ENCODE measurements at regions not wholly inside any gene's neighbourhood (a gene's known extent, or its start where the extent isn't known, plus 50 kb on each side); places are given as distances from the start of the nearest gene placed in this dataset.
"Not testable (repeated sequence)": the region's sequence is repeated elsewhere in the genome, so short reads cannot be mapped to it uniquely, and the experiment has no call there.

DNA sequence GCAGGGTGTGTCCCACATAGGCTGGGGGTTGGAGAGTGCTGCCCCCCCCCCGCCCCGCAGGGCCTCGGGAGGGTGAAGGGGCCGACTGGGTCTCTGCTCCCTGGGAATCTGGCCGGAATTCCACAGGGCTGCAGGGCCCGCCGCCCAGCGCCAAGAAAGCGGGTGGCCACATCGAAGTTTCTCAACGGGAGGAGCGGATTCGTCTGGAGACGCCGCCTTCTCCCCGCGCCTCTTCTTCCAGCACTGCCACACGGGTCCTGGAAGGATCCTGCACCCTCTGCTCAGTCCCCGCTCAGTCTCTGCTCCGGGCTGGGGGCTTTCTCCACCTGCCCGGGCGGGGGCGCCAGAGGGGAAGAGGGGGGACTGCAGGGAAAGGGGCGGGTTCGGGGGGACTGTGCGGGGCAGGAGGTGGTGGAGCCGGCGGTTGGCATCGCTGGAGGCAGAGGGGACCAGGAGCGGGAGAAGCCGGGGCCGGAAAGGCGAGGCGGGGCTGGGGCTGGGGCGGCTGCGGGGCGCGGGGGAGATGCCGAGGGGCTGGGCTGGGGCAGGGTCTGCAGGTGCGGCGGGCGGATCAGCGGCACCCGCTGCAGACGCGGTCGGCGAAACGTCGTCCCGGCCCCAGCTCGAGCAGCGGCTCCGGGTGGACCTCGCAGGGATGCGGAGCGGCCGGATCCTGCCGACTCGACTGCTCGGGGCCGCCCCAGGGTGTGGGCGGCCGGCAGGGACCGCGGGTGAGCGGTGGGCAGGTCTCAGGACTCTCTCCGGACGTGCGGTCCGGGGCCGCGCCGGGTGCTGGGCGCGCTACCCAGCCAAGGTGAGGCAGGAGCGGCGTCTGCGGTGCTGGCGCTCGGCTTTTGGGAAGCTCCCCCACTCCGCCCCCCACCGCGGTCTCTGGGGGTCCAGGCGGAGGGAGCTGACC, 811.4 kb upstream of the TMEM132C start:
- no peak for DNase-seq (ENCODE audit: low read depth in 2 of 2)

DNA sequence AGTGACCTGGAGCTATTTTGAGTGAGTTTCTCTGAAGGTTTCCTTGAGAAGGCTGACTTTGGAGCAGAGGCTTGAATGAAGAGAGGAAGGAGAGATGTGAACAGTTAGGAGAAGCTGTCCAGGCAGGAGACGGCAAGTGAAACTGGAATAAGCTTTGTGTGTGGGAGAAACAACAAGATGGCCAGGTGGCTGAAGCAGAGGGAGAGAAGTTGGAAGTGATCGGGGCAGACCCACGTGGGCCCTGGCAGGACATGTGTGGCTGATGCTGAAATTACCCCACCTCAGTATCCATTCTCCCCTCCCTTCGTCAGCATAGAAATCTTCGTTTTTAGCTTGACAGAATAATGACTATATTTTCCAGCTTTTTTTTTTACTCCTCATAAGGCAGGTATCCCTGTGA, 809.2 kb upstream of the TMEM132C start:
- DNase-seq (ENCODE audit: low read depth in 2 of 2), result no peak

DNA sequence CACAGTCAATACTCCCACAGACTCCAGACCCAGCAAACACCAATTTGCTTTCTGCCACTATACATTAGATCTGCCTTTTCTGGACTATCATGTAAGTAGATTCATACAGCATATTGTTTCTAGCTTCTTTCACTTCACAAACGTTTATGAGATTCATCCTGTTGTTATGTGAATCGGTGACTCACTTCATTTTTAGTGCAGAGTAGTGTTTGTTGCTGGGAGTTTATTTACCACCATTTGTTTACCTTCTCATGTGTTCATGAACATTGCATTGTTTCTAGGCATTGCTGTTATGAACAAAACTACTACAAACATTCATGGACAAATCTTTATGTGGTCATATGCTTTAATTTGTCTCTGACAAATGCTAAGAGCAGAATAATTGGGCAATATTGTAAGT, 807.8 kb upstream of the TMEM132C start:
- DNase-seq (ENCODE audit: low read depth in 2 of 2), result no peak

DNA sequence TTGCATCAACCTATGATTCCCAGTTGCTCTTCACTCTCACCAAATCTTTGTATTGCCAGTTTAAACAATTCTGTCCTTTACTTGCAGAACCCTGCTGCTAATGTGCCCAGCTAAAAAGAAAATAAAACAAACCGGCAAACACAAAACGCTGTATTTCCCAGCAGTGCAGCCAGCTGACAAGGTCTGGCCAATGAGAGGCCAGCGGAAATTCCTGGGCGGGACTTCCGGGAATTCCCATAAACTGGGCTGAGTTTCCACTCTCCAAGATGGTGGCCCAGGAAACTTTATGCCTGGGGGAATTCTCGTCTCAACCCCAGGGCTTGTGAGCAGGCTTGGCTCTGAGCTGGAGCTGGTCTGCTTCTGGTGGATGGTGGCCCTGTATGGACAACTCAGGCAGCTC, 807.3 kb upstream of the TMEM132C start:
- no peak for DNase-seq (ENCODE audit: low read depth in 2 of 2)

DNA sequence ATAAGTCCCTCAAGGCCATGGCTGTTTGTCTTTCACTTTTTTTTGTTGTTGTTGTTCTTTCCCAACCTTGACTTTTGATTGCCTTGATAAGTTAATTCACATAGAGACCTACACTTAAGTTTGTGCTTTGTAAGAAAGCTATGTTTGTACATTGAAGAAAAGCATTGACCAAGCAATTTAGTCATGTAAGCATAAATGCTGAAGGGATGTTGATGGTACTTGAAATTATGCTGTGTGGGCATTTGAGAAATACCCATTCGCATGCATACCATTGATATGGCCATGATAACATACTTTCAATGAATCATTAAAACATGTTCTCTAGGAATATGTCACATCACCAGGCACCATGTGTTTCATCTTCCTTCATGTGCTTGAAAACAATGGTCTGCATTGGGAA, 803.7 kb upstream of the TMEM132C start:
- DNase-seq (ENCODE audit: low read depth in 2 of 2), result no peak

DNA sequence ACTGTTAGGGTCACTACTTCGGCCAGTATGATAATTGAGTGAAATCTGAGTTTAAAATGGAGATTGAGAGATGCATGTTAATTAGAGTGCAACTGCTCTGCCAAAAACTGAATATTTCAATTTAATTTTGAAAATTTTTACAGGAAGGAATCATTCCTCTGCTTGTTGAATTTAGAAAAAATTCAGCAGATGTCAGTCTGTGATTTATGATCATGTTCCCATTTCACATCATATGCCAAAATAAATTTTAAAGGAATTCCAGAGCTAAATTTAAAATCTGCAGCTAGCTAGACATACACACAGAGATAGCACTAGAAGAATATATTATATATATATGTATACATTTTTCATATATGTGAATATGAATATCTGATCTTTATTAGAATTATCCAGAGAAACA, 797.6 kb upstream of the TMEM132C start:
- DNase-seq (ENCODE audit: low read depth in 2 of 2), result no peak

DNA sequence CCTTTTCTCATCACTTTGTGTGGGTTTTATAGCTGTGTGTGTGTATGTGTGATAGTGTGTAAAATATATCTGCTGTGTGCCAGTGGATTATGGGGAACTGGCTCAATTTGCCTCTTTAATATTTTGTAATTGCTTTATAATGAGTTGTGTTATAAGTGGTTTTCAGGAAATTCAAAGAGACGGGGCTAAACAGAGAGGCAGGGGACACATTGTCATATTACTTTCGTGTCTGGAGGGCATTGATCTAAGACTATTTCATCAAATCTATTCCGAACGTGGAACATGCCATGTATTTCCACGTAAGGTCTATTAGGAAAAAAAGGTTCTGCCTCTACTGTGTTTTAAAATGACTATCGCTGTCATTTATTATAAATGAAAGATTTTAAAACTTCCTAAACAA, 793.2 kb upstream of the TMEM132C start:
- no peak for DNase-seq (ENCODE audit: low read depth in 2 of 2)

DNA sequence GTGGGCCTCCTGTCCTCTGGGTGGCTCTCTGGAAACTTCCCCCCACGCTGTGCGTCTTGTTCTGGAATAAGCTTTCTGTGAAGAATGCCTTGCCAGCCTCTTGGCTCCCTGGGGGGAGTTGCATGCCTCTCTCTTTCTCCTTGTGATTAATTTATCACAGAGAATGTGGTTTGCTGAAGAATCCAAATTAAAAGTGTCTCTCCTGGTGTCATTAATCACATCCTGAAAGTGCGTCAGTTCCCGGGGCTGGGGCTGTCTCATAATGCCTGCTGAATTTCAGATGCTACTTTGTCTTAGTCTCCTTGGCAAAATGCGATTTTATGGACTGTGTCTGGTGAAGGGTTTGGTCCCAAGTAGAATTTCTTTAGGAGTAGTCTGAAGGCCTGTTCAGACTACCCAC, 787.7 kb upstream of the TMEM132C start:
- no peak for DNase-seq (ENCODE audit: low read depth in 2 of 2)

DNA sequence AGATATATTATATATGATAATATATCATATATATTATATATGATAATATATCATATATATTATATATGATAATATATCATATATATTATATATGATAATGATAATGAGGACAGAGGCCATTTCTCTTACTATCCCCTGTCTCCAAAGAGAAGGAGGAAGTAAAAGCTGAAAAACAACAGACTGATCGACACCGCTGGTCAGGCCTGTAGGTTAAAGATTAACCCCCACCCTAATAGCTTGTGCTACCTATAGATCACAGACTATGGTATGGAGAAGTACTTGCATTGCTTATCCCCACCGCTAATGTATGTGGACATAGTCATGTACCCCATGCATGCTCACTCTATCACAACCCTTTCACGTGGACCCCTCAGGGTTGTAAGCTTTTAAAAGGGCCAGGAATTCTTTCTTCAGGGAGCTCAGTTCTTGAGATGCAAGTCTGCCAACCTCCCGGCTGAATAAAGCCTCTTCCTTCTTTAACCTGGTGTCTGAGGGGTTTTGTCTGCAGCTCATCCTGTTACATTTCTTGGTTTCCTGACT, 786.1 kb upstream of the TMEM132C start:
- no peak for DNase-seq (ENCODE audit: low read depth in 2 of 2)

DNA sequence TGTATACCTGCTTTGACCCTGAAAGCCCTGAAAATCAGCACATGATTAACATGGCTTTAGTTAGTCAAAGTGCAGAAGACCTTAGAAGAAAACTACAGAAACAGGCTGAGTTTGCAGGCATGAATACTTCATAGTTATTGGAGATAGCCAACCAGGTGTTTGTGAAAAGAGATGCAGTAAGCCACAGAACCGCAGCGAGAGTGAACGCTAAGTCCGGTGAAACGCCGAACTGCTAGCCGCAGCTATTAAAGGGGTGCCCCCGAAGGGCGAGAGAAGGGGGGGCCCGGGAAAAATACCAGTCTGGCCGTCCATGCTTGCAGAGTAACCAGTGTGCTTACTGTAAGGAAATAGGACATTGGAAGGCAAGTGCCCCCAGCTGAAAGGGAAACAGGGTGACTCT, 784.0 kb upstream of the TMEM132C start:
- no peak for DNase-seq (ENCODE audit: low read depth in 2 of 2)

DNA sequence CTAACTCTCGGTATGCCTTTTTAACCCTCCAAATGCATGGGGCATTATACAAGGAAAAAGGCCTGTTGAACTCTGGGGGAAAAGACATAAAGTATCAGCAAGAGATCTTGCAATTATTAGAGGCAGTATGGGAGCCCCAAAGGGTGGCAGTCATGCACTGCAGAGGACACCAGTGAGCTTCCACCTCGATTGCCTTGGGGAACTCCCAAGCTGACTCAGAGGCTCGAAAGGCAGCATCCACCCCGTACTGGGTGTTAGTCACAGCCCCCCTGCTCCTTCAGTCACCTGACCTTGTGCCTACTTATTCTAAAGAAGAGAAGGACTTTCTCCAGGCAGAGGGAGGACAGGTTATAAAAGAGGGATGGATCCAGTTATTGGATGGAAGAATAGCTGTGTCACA, 781.4 kb upstream of the TMEM132C start:
- peak; percentile 2 to 13 for DNase-seq (ENCODE audit: low read depth in 2 of 2)

DNA sequence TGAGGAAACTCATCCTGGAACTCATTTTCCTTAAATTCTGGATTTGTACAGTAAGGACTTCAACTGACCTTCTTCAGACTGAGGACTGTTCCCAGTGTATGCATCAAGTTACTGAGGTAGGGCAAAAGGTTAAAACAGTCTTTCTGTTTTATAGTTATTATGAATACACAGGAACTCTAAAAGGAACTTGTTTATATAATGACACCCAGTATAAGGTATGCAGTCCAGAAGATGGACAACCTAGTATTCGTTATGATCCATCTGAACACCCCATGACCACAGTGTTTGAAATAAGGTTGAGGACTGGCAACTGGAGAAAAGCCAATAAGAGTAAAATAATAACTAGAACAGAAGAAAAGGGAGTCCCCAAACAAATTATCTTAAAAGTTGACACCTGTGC, 779.9 kb upstream of the TMEM132C start:
- no peak for DNase-seq (ENCODE audit: low read depth in 2 of 2)

DNA sequence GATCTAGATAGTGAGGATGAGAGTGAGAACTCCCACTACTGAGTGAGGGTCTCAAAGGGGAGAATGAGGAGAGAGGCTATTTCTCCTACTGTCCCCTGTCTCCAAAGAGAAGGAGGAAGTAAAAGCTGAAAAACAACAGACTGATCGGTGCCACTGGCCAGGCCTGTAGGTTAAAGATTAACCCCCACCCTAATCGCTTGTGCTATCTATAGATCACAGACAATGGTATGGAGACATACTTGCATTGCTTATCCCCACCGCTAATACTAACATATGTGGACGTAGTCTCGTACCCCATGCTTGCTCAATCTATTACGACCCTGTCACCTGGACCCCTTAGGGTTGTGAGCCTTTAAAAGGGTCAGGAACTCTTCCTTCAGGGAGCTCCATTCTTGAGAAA, 777.9 kb upstream of the TMEM132C start:
- DNase-seq (ENCODE audit: low read depth in 2 of 2), result no peak

DNA sequence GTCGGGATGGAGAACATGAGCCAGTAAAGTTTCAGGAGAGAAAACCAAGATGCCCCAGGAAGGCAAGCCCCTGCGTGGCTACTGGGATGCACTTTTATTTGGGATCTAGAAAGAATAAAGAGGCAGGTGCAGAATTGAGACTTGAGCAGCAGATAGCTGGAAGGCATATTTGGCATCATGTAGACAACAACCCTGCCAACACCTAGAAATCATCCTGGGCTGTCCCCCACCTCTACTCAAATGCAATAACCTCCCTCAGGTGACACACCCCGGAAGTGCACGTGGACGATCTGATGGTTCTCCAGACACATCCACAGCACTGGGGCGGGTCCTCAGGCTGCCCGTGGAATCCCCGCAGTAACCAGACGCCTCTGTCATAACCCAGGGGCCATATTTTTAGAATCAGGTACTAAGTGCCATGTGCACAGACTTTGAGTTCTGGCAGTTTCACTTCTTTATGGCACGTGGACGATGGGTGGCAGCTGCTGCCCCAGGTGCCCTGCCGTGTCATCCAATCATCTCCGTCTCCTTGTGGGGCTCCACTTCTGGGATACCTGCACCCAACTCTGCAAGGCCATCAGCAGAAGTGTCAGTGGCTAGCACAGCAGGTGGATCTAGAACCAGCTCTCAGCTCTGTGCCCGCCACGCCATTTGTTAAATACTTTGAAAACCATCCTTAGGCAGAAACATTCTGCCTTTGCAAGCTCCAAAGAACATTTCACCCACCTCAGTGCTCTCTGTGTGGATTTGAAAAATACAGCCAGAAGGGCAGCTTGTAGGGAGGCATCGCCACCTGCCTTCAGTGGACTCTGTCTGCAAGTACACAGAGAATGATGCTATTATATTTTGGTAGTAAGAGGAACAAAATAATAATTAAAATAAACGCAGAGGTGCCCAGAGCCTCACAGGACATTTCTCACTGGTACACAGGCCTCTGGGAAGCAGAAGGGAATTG, 771.7 kb upstream of the TMEM132C start:
- DNase-seq (ENCODE audit: low read depth in 2 of 2), result no peak

DNA sequence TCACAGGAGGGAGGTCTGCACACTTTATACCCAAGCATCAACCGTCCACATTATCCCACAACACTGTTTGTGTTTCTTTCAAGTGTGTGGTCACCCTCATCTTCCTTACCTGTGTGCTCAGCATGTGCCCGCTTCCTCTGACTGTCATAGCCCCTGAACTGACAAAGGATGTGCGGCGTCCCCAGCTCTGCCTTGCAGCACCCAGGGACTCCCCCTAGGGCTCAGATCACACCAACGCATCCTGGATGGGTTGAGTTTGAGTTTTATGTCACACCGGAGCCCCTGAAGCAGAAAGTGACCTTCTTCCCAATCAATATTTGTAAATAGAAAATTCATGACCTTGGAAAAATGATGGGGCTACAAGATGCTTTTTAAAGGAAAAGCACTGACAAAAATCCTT, 770.7 kb upstream of the TMEM132C start:
- DNase-seq (ENCODE audit: low read depth in 2 of 2), result no peak

DNA sequence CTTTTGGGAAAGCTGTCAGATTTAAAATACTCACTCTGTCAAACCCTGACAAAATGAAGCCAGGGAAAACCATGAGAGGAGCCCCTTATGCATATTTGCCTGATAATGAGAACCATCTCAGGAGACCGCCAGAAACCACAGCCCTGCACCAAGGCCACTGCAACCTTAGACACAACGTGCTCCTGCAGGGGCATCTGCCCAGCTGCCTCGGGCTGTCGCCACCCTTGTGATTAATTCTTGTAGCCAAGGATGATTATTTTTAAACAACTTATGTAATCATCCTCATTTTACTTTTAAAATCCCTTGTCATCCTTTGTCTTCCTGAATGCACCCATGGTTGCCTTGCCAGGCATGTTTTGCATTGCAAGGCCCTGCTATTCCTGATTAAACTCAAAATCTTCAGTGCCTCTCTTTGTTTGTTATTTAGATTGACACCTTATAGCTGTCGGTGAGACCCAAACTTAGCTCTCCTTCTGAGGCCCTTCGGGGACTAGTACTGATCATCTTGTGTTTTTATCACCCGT, 766.4 kb upstream of the TMEM132C start:
- DNase-seq (ENCODE audit: low read depth in 2 of 2), result no peak

DNA sequence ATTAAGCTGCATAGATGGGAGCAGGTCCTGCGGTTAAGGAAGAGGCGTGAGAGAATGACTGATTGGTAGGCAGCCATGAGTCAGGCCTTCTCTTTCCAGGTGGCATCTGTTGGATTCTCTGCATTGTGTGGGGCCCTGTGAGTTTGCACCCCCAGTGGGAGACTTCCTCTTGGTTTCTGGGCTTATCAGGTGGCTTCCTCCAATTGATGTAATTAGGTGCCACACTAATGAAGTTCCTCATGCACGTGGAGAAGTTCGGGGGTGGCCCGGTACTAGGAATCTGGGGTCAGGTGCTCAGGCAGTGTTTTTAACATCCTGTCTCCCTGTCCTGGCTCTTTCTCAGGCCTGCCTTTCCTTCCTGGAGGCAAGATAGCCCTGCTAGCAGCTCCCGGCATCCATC, 765.1 kb upstream of the TMEM132C start:
- no peak for DNase-seq (ENCODE audit: low read depth in 2 of 2)

DNA sequence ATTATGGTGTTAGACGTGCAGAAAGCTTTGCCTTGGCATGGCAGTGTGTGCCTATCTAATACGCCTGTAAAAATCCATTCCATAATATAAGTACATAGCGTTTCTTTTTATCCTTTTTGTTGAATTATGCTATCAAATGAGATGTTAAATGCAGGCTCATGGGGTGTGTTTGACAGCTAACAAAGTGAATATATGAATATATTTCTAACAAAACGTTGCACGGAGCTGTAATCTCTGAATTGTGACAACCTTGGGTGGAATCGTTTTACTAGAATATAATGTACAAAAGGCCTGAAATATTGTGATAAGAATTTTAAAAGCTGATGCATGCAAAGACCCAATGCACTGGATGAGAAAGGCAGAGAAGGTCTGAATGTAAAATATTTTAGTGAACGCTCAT, 763.7 kb upstream of the TMEM132C start:
- DNase-seq (ENCODE audit: low read depth in 2 of 2), result no peak

DNA sequence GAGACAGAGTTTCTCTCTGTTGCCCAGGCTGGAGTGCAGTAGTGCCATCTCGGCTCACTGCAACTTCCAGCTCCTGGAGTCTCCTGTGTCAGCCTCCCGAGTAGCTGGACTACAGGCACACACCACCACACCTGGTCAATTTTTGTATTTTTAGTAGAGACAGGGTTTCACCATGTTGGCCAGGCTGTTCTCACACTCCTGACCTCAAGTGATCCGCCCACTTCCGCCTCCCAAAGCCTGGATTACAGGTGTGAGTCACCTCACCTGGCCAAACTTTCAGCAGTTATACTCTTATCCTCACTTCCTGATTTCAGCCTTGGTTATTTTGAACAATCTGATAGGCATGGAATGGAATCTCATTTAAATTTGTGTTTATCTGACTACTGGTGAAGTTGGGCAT, 763.0 kb upstream of the TMEM132C start:
- not testable (repeated sequence) for DNase-seq (ENCODE audit: low read depth in 2 of 2)

DNA sequence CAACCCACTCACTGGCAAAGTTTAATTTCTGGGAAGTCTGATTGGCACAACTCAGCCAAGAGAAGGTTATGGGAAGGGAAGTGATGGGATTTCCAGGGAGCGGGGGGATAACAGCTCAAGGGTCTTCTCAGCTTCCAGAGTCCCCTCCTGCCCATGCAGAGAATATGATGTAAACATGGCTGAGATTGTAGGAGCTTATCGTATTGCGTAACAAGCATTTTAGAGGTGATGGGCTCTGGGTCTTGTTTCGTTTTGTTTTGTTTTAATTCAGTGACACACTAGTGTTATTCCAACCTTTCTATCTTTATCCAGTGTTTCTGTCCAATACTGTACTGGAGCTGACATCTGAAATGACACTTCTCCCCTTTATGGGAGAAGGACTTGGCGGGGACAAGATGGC, 762.1 kb upstream of the TMEM132C start:
- no peak for DNase-seq (ENCODE audit: low read depth in 2 of 2)

DNA sequence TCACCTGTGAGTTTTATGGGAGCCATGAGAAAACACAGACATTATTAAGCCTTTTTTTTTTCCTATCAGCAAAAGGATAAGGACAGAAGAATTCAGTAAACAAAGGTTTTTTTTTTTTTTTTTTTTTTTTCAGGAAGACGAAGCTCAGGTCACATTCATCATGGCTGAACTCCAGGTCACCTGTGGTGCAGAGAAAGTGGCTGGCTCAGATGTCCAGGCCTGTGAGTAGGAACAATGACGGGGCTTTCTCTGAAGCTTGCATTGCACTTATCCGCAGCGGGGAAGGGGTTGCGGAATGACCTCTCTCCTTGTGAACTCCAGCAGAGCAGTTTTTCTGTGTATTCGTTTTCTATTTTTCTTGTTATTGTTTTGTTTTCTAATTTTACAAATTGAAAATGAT, 759.6 kb upstream of the TMEM132C start:
- no peak for DNase-seq (ENCODE audit: low read depth in 2 of 2)

DNA sequence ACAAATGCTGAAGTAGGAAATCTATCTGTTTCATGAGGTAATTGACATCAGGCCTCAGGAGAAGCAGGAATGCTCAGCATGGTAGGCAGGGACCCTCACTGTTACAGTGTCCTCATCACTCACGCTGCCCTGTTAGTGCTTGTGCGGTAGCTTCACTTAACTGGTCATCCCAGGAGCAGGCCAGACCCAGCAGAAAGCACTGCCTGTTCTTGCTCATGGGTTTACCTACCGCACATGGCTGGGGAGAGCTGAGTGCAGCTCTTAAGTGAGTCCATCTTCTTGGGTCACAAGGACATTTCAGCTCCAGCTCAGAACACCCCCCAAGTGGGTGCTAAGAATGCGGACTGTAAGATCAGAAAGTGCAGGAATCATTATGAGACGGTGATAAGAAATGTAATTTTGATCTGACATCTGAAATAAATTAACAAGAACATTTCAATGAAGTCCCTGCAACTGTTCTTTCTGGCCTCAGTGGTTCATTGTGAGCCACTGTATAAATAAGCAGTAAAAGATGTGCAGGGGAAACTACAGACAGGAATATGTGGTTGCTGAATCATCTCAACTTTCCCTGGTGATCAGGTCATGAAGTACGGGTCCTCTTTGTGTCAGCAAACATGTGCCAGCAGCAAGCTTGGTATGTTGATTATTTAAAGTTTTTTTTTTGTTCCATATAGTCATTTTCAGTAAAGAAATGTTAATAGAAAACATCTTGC, 757.7 kb upstream of the TMEM132C start:
- no peak for DNase-seq (ENCODE audit: low read depth in 2 of 2)
